GM18508 (cell line): ENCODE measurements at regions not wholly inside any gene's neighbourhood (a gene's known extent, or its start where the extent isn't known, plus 50 kb on each side); places are given as distances from the start of the nearest gene placed in this dataset.
"Not testable (repeated sequence)": the region's sequence is repeated elsewhere in the genome, so short reads cannot be mapped to it uniquely, and the experiment has no call there.

Experiments used
- ATAC-seq: cut with Tn5 transposase; IDR thresholded peaks from one replicate; pipeline ENCODE4 v1.9.1; 2021; ENCODE audit warnings: moderate number of reproducible peaks; ENCODE audit not compliant: insufficient read depth, unreplicated experiment

GRCh38 chr5:112532654-112533360 is 113.7 kb upstream of the EPB41L4A start:
- ATAC-seq, result no peak

DNA sequence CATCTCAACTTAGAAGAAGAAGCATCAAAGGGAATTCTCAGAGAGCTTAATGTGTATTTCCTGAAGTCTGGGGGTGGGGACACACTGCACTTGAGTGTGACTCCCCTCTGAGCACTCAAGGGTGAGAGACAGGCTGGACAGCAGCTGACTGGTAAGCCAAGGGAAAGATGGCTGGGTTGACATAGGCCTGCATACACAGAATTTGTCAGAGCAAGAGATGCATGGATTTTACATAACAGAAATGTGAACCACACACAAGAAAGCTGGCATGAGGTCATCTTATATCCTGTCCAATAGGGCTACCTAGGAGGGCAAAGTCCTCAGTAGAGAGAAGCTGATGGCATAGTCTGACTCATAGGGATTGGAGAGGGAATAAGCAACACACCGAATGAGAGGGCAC is 114.3 kb upstream of the EPB41L4A start:
- no peak for ATAC-seq

DNA sequence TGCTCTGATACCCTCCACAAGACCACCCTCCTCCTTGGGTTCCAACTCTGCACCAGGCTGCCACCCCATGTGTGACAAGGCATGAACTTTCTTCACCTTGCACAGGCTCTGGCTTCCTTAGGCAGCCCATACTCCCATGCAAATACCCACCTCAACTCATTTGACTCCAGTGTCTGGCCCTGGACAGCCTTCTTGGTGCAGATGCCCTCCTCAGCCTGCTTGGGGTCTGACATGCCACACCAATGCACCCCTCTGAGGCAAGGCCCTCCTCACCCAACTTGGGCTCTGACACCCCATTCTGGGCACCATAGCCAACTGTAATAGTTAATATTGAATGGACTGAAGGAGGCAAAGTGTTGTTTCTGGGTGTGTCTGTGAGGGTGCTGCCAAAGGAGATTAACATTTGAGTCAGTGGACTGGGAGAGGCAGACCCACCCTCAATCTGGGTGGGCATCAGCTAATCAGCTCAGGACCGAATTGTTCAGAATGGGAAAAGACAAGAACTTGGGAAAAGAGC is 115.0 kb upstream of the EPB41L4A start:
- ATAC-seq, result no peak

GRCh38 chr5:112534611-112535255 is 115.7 kb upstream of the EPB41L4A start:
- no peak for ATAC-seq

GRCh38 chr5:112535356-112535755 is 116.3 kb upstream of the EPB41L4A start:
- no peak for ATAC-seq

GRCh38 chr5:112544558-112544957 is 125.5 kb upstream of the EPB41L4A start:
- not testable (repeated sequence) for ATAC-seq

DNA sequence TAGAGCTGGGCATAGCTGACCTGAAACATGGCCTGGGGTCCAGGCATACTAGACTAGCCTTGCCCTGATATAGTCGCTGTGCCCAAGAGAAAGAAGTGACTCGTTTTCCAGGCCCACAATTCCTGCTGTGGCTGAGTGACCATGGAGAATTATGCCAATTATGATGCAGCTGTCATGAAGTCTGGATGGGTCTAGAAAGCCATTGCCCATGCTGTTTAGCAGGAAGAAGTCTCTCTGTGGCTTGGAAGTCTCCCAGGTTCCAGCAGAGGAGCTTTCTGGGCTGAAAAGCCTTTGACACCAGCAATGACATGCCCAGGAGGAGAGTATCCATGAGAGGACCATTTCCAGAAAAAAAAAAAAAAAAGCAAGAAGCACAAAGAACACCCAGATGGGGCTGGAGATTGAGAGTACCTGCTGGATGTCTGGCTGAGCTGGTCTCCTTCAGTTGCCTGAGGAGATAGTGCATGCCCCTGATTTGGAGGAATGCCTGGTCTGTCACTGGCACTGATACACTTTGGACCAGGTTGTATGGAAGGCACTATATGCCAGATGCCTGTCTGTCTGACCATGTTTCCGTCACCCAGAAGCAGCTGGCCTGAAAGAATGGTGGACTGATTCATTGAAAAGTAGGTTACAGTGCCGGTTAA is 128.0 kb upstream of the EPB41L4A start:
- no peak for ATAC-seq

- ATAC-seq, result no peak
Measured at GRCh38 chr5:112548246-112548881, 129.3 kb upstream of the EPB41L4A start.

- no peak for ATAC-seq
Measured at GRCh38 chr5:112549127-112549526, 130.1 kb upstream of the EPB41L4A start.

DNA sequence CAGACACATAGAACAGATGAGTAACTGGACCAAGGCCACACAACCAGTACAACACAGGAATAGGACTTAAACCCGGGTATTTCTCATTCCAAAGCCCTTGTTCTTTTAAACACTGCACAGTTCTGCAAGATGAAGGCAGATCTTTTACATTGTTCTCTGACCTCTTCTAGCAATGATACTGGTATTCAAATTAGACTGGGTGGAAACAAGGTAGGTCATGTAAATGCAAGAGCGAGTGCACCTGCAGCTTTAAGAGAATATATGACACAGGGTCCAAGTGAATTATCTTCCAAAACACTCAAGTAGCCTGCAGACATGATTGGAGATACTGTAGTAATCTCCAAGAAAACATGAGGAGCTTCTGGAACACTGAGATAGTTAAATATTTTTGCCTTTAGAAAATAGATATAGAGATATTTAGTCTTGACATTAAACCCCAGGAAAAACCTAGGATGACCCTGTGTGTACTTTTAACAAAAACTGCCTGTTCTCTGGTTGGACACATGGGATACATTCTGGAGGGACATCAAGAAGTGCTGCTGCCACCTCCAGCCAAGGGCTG is 130.6 kb upstream of the EPB41L4A start:
- ATAC-seq, result no peak

DNA sequence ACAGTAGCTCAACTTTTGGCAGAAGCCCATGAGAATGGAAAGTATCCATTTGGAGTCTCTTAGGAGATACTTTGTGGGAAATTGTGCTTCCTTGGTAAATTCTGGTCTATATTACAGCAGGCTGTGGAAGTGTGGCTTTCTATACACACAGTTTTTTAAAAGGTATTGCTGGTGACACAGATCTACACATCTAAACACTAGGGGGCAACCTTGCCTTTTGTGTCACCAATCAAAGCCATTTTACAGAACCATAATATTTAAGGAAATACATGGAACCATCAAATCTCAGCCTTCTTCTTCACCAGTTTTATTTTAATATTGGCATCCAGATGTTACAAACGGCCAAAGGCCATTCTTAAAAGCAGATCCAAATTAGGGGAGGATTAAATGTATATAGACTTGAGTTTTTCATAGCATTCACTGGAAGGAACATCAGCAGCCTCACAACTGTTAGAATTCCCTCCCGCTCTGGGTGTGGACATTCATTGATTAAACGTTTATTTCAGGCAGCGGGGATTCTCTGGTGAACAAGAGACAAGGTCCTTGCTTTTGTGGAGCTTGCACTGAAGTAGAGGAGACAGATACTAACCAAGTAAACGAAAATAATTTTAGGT is 132.4 kb upstream of the EPB41L4A start:
- ATAC-seq, result peak; percentile 43

DNA sequence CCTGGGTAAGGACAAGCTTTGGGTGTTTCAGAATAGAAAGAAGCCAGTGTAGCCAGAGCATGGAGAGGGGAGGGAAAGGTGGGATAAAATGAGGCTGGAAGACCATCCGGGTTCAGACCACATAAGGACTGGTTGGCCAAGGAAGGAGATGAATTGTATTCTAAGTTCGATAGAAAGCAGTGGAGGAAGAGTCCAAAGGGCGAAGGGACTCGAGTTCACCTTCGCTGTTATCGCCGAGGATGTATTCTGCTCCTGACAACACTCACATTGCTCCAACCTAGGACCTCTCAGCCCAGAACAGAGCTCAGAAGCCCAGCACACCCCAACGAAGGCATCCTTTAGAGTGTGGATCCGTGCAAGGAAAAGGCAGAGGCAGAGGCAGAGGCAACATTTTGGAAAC is 133.1 kb upstream of the EPB41L4A start:
- ATAC-seq, result no peak

DNA sequence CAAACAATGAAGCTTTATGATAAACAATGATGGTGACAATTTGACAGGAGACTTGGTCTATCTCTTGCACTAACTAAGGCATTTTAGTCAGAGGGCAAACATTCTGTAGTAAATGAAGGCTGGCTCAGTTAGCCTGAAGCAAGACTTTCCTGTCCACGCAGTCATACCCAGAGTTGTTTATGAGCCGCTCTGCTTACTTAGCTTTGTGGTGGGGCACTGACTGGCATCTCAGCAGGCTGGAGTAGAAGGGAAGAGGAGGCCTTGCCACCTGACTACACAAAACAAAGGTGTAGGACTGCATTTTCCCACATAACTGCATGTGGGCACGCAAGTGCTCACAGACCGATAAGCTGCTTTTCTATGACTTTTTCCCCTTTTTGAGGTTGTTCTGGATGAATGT is 133.7 kb upstream of the EPB41L4A start:
- no peak for ATAC-seq

DNA sequence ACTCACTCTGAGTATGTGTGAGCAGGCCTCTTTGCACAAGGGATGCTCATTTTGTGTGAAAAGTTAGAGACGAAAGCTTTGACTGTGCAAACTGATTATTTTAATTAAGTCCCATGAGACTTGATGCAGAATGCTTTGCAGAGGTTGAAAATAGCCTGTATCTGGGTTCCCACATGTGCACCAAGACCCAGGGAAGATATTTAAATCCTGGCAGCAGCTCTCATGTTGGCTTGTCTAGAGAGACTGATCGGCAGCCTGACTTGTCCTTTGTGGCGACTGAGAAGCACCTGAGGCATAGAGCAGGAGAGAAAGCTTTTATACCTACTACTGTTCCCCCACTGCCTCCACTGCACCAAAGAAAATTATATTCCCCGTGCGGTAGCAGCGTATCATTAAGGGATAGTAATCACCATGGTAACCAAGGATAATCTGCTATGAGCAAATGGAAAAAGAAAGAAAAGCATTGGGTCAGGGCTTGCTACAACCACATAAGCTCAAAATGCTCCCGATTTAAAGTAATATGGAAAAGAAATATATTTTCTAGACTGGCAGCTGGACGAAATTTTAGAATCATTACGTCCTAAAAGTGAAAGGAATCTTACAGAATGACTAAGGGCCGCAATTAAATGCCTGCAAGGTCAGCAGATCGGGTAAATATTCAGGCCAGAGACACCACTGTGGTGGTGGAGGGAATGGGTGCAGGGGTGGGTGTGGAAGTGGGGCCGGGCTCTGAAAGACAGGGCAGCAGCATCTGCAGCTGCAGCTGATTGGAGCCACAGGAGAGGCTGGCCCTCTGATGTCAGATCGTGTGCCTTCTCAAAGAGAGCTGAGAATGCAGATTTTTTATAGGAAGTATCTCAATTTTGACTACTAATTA is 135.3 kb upstream of the EPB41L4A start:
- no peak for ATAC-seq

DNA sequence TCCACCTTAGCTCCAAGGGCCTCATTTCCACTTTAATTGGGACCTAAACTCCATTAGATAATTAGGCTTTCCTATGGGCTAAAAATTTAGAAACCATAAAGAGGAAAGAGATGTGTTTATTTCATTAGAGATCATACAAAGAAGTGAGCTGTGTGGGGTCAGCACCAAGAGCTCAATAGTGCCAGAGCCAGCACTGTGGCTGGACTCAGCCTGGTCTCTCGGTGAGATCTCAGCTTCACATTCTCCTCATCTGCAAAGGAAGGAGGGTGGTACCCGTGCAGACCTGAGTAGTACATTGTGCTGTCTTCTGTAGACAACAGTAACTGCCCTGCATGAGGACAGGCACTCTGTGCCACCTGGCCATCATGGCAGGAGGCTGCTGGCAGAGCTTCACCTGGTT is 136.1 kb upstream of the EPB41L4A start:
- ATAC-seq, result no peak

- ATAC-seq, result no peak
Measured at GRCh38 chr5:112555691-112556090, 136.6 kb upstream of the EPB41L4A start.

GRCh38 chr5:112559501-112559900 is 140.4 kb upstream of the EPB41L4A start:
- ATAC-seq, result not testable (repeated sequence)

DNA sequence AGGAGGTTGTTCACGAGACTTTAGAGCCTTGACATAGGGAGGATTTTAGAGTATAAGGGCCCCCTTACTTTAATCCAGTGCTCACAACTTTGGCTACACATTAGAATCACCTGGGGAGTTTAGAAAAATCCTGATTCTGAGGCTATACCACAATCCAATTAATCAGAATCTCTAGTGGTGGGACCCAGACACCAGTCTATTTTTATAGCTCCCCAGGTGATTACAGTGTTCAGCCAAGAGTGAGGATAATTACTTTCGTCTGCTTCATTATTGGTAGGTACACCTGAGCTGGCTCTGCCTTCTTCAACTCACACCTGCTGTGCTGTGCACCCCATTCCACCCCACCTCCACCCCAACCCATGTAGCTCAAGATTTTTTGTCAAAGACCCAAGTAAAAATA is 141.3 kb upstream of the EPB41L4A start:
- no peak for ATAC-seq

- ATAC-seq, result no peak
Measured at GRCh38 chr5:112563169-112563826, 144.2 kb upstream of the EPB41L4A start.
